ENCODE measurements at regions not wholly inside any gene's neighbourhood (a gene's known extent, or its start where the extent isn't known, plus 50 kb on each side); places are given as distances from the start of the nearest gene placed in this dataset.

- Histone ChIP-seq H2AFZ (ENCODE audit: low read depth, low read length) (no peak overlapping the region), H3K9me3 (ENCODE audit: insufficient read depth, low read length, severe bottlenecking) (no peaks in the 10 kb centered on the region), H3K4me1 (ENCODE audit: insufficient read depth, low read length) (no peaks in the 10 kb centered on the region), H3K27ac (ENCODE audit: low read length) (no peak overlapping the region), H3K36me3 (ENCODE audit: insufficient read depth, low read length) (no peaks in the 10 kb centered on the region), H3K9ac (ENCODE audit: low read depth, low read length) (no peak overlapping the region), H3K4me3 (ENCODE audit: low read depth in 1 of 2, low read length in 2 of 2) (no peak overlapping the region), H3K27me3 (ENCODE audit: insufficient read depth, low read length, poor library complexity) (peaks cover 2% of the 10 kb centered on the region), H3K79me2 (ENCODE audit: insufficient read depth, low read length) (no peaks in the 10 kb centered on the region), H3K4me2 (ENCODE audit: insufficient read depth, low read length) (no peak overlapping the region), H4K20me1 (ENCODE audit: insufficient read depth, low read length) (no peaks in the 10 kb centered on the region)
- no peak for DNase-seq
- TF ChIP-seq CTCF (IDR thresholded peaks at IDR 0.05; ENCODE audit: borderline replicate concordance, extremely low read depth, low read length, poor library complexity, severe bottlenecking) (no peak), EZH2 (IDR thresholded peaks at IDR 0.05; ENCODE audit: borderline replicate concordance, low read depth, low read length, severe bottlenecking) (no peak)
- ATAC-seq (ENCODE audit: insufficient read depth, low read depth) = no peak
These were observed 97.5 kb downstream of the SH3YL1 start for GRCh38 chr2:166381-166780.

GRCh38 chr2:165530-165929 lies 98.3 kb downstream of the SH3YL1 start:
- no peak overlapping the region for H2AFZ ChIP-seq (ENCODE audit: low read depth, low read length)
- no peaks in the 10 kb centered on the region for H3K36me3 ChIP-seq (ENCODE audit: insufficient read depth, low read length)
- no peak overlapping the region for H3K4me2 ChIP-seq (ENCODE audit: insufficient read depth, low read length)
- peaks cover 2% of the 10 kb centered on the region for H3K27me3 ChIP-seq (ENCODE audit: insufficient read depth, low read length, poor library complexity)
- no peak overlapping the region for H3K9ac ChIP-seq (ENCODE audit: low read depth, low read length)
- no peaks in the 10 kb centered on the region for H3K9me3 ChIP-seq (ENCODE audit: insufficient read depth, low read length, severe bottlenecking)
- no peak overlapping the region for H3K27ac ChIP-seq (ENCODE audit: low read length)
- no peak overlapping the region for H3K4me3 ChIP-seq (ENCODE audit: low read depth in 1 of 2, low read length in 2 of 2)
- no peak for ATAC-seq (ENCODE audit: insufficient read depth, low read depth)
- TF ChIP-seq EZH2 (IDR thresholded peaks at IDR 0.05; ENCODE audit: borderline replicate concordance, low read depth, low read length, severe bottlenecking) (no peak), CTCF (IDR thresholded peaks at IDR 0.05; ENCODE audit: borderline replicate concordance, extremely low read depth, low read length, poor library complexity, severe bottlenecking) (no peak)
- DNase-seq = no peak
- no peaks in the 10 kb centered on the region for H3K79me2 ChIP-seq (ENCODE audit: insufficient read depth, low read length)
- no peaks in the 10 kb centered on the region for H4K20me1 ChIP-seq (ENCODE audit: insufficient read depth, low read length)
- no peaks in the 10 kb centered on the region for H3K4me1 ChIP-seq (ENCODE audit: insufficient read depth, low read length)

- H3K4me2 ChIP-seq (ENCODE audit: insufficient read depth, low read length) = no peak overlapping the region
- no peak for TF ChIP-seq EZH2 (IDR thresholded peaks at IDR 0.05; ENCODE audit: borderline replicate concordance, low read depth, low read length, severe bottlenecking)
- TF ChIP-seq CTCF (IDR thresholded peaks at IDR 0.05; ENCODE audit: borderline replicate concordance, extremely low read depth, low read length, poor library complexity, severe bottlenecking) = no peak
- ATAC-seq (ENCODE audit: insufficient read depth, low read depth) (no peak), DNase-seq (no peak)
- no peaks in the 10 kb centered on the region for H3K4me1 ChIP-seq (ENCODE audit: insufficient read depth, low read length)
- peaks cover 2% of the 10 kb centered on the region for H3K27me3 ChIP-seq (ENCODE audit: insufficient read depth, low read length, poor library complexity)
- no peak overlapping the region for H3K27ac ChIP-seq (ENCODE audit: low read length)
- H2AFZ ChIP-seq (ENCODE audit: low read depth, low read length) = no peak overlapping the region
- H3K9ac ChIP-seq (ENCODE audit: low read depth, low read length) = no peak overlapping the region
- H3K4me3 ChIP-seq (ENCODE audit: low read depth in 1 of 2, low read length in 2 of 2) = no peak overlapping the region
- H3K9me3 ChIP-seq (ENCODE audit: insufficient read depth, low read length, severe bottlenecking) = no peaks in the 10 kb centered on the region
- H3K36me3 ChIP-seq (ENCODE audit: insufficient read depth, low read length) = no peaks in the 10 kb centered on the region
- no peaks in the 10 kb centered on the region for H4K20me1 ChIP-seq (ENCODE audit: insufficient read depth, low read length)
- no peaks in the 10 kb centered on the region for H3K79me2 ChIP-seq (ENCODE audit: insufficient read depth, low read length)
These were observed 101.1 kb downstream of the SH3YL1 start for GRCh38 chr2:162473-163382.
